Neuronal stem cell (in vitro differentiated cells): ENCODE measurements at regions not wholly inside any gene's neighbourhood (a gene's known extent, or its start where the extent isn't known, plus 50 kb on each side); places are given as distances from the start of the nearest gene placed in this dataset.
A peak's percentile ranks its signal among the peaks of the same experiment; 100 is the strongest.

ENCODE experiments used
- DNase-seq: peaks from one replicate; pipeline ENCODE4 v3.0.0-alpha.2; 2013; ENCODE audit warnings: low spot score
- H2AFZ ChIP-seq: one replicate; pipeline ENCODE4 v1.6.1; 2013; ENCODE audit warnings: mild to moderate bottlenecking, low read length, inconsistent platforms
- H2AK5ac ChIP-seq: 2 replicates; pipeline ENCODE4 v1.6.1; 2013; ENCODE audit warnings: low read depth, mild to moderate bottlenecking, inconsistent platforms, low read length, moderate library complexity, mixed read lengths
- H2BK120ac ChIP-seq: 2 replicates; pipeline ENCODE4 v1.6.1; 2013; ENCODE audit warnings: low read depth, mild to moderate bottlenecking, inconsistent platforms, low read length, moderate library complexity, mixed read lengths
- H2BK12ac ChIP-seq: one replicate; pipeline ENCODE4 v1.6.1; 2013; ENCODE audit warnings: low read length, inconsistent platforms
- H2BK15ac ChIP-seq: 2 replicates; pipeline ENCODE4 v1.6.1; 2013; ENCODE audit warnings: mild to moderate bottlenecking, low read length, inconsistent platforms, mixed read lengths
- H2BK5ac ChIP-seq: one replicate; pipeline ENCODE4 v1.6.1; 2013; ENCODE audit warnings: inconsistent platforms, mild to moderate bottlenecking, low read length, moderate library complexity
- H3K14ac ChIP-seq: one replicate; pipeline ENCODE4 v1.6.1; 2013; ENCODE audit warnings: low read length, inconsistent platforms
- H3K18ac ChIP-seq: 2 replicates; pipeline ENCODE4 v1.6.1; 2013; ENCODE audit warnings: low read length, inconsistent platforms
- H3K23ac ChIP-seq: 2 replicates; pipeline ENCODE4 v1.6.1; 2013; ENCODE audit warnings: low read depth, mild to moderate bottlenecking, mixed read lengths, low read length, inconsistent platforms; ENCODE audit not compliant: poor library complexity
- H3K27ac ChIP-seq: replicated peaks from 3 replicates; pipeline ENCODE4 v1.5.1; 2013; ENCODE audit warnings: low read length, inconsistent platforms
- H3K27me3 ChIP-seq, 3 experiments: 2 replicates each; pipeline ENCODE4 v1.6.1; 2013; ENCODE audit warnings: low read length in 3 of 3, mild to moderate bottlenecking in 2 of 3, inconsistent platforms in 1 of 3, low read depth in 1 of 3, mixed read lengths in 1 of 3, moderate library complexity in 1 of 3; ENCODE audit not compliant: control insufficient read depth in 3 of 3, insufficient read depth in 3 of 3
- H3K36me3 ChIP-seq, 2 donors: replicated peaks in 1 of 2; 2 replicates each; pipeline ENCODE4 v1.6.1; 2013; ENCODE audit warnings: low read length in 2 of 2; ENCODE audit not compliant: control insufficient read depth in 2 of 2, insufficient read depth in 2 of 2
- H3K4ac ChIP-seq: 2 replicates; pipeline ENCODE4 v1.6.1; 2013; ENCODE audit warnings: inconsistent platforms, mild to moderate bottlenecking, low read length, moderate library complexity
- H3K4me1 ChIP-seq, 2 donors: 1 replicate in 1 of 2; 2 replicates in 1 of 2; pipeline ENCODE4 v1.6.1; 2013; ENCODE audit warnings: low read length in 2 of 2, low read depth in 1 of 2; ENCODE audit not compliant: control insufficient read depth in 2 of 2, insufficient read depth in 1 of 2
- H3K4me2 ChIP-seq: one replicate; pipeline ENCODE4 v1.6.1; 2013; ENCODE audit warnings: mild to moderate bottlenecking, low read length, inconsistent platforms; ENCODE audit not compliant: insufficient read depth, poor library complexity, severe bottlenecking
- H3K4me3 ChIP-seq, 2 donors: 2 replicates each; pipeline ENCODE4 v1.5.1; 2013; ENCODE audit warnings: low read length in 2 of 2, mild to moderate bottlenecking in 2 of 2, inconsistent platforms in 1 of 2, moderate library complexity in 1 of 2
- H3K79me1 ChIP-seq: one replicate; pipeline ENCODE4 v1.6.1; 2013; ENCODE audit warnings: low read depth, mild to moderate bottlenecking, inconsistent platforms, low read length, moderate library complexity
- H3K9ac ChIP-seq: one replicate; pipeline ENCODE4 v1.6.1; 2013; ENCODE audit warnings: mild to moderate bottlenecking, low read depth, low read length, inconsistent platforms; ENCODE audit not compliant: poor library complexity
- H3K9me3 ChIP-seq, 2 donors: replicated peaks in 1 of 2; 2 replicates each; pipeline versions ENCODE3 to v1.6.1; 2013; ENCODE audit warnings: low read length in 2 of 2, mild to moderate bottlenecking in 2 of 2, inconsistent platforms in 1 of 2, low read depth in 1 of 2, mixed read lengths in 1 of 2, moderate library complexity in 1 of 2; ENCODE audit not compliant: control insufficient read depth in 2 of 2, insufficient read depth in 1 of 2
- H4K8ac ChIP-seq: one replicate; pipeline ENCODE4 v1.6.1; 2013; ENCODE audit warnings: low read depth, mild to moderate bottlenecking, inconsistent platforms, low read length, moderate library complexity
- H4K91ac ChIP-seq: one replicate; pipeline ENCODE4 v1.6.1; 2013; ENCODE audit warnings: low read length, low read depth, mild to moderate bottlenecking, inconsistent platforms; ENCODE audit not compliant: poor library complexity
- WGBS, 2 donors: extraction: QIAGEN DNeasy Blood & Tissue Kit; methylation state at CpG; one replicate each; pipeline ENCODE4 v1.1.7; 2013; ENCODE audit warnings: missing lambda C conversion rate in 2 of 2, mixed read lengths in 1 of 2; ENCODE audit not compliant: insufficient read length in 2 of 2, insufficient replicate concordance in 1 of 2; ENCODE audit errors: extremely low coverage in 2 of 2; 5-methylcytosine and 5-hydroxymethylcytosine counted together

DNA sequence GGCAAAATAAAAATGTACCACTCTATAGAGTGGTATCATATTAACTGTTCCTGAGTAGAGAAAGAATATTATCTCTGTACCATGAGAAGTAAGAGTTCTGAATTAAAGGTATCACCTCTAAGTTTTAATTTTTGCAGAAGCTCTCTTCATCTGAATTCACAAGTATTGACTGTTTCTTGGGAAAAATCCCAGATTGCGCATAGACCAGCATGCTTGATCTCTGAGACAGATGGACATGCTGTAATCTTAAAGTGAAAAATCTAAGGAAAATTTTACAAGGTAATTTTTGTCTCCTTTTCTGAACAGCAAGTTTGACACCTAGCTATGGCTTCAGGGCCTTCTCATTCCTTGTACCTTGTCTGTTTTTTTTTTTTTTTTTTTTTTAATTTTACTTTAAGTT, 1050.7 kb upstream of the RBFOX1 start:
- H3K9ac ChIP-seq, result no peak overlapping the region

DNA sequence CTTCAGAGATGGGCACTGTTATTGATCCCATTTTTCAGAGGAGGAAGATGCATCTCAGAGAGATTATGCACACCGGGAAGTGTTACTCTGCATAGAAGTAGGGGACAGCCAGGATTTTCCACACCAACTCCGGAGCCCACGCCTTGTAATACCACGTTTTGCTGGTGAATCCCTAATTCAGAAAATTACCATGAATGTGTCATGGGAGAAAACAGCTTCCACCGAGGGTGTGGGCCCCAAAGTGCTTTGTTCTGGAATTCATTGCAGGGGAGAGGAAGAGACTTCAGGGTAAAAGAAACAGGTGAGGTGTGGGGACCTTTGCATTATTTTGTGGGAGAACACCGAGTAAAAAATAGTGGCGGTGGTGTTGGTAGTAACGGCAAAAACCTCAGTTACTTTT, 1051.4 kb upstream of the RBFOX1 start:
- no peak overlapping the region for H4K91ac ChIP-seq
- no peak overlapping the region for H3K4me2 ChIP-seq
- H3K4me3 ChIP-seq, result no peak overlapping the region
- no peak overlapping the region for H2BK15ac ChIP-seq
- H3K18ac ChIP-seq, result no peak overlapping the region
- H2BK120ac ChIP-seq, result no peak overlapping the region
- no peaks in the 10 kb centered on the region for H3K79me1 ChIP-seq
- WGBS, 2 donors, result no CpG with 5 or more reads among the region's 8 CpGs
- no peaks in the 10 kb centered on the region for H3K9me3 ChIP-seq
- H2AK5ac ChIP-seq, result no peak overlapping the region
- H3K23ac ChIP-seq, result no peak overlapping the region
- no peaks in the 10 kb centered on the region for H3K36me3 ChIP-seq
- no peak overlapping the region for H2BK5ac ChIP-seq
- H3K27me3 ChIP-seq, result peaks cover 0 to 3% (median 0%) of the 10 kb centered on the region in 3 experiments
- H3K4ac ChIP-seq, result no peak overlapping the region
- H2BK12ac ChIP-seq, result no peak overlapping the region
- H3K4me1 ChIP-seq, result peaks cover 0 to 7% of the 10 kb centered on the region in 2 donors
- H3K9ac ChIP-seq, result no peak overlapping the region
- H3K14ac ChIP-seq, result no peak overlapping the region
- no peak overlapping the region for H4K8ac ChIP-seq
- no peak overlapping the region for H2AFZ ChIP-seq
- DNase-seq, result no peak
- H3K27ac ChIP-seq, result no peak overlapping the region

More for the DNA sequence above, 1050.7 kb upstream of the RBFOX1 start:
- no peak overlapping the region for H2AK5ac ChIP-seq
- no peak overlapping the region for H2BK15ac ChIP-seq
- H3K79me1 ChIP-seq, result no peaks in the 10 kb centered on the region
- H3K4me1 ChIP-seq, result peaks cover 0 to 7% of the 10 kb centered on the region in 2 donors
- no peak overlapping the region for H4K8ac ChIP-seq
- no peak overlapping the region for H3K4me2 ChIP-seq
- H3K36me3 ChIP-seq, result no peaks in the 10 kb centered on the region
- no peak overlapping the region for H3K4ac ChIP-seq
- H3K14ac ChIP-seq, result no peak overlapping the region
- H3K4me3 ChIP-seq, result no peak overlapping the region
- H3K27ac ChIP-seq, result no peak overlapping the region
- H2AFZ ChIP-seq, result no peak overlapping the region
- no peak overlapping the region for H4K91ac ChIP-seq
- WGBS, 2 donors, result no CpG with 5 or more reads among the region's 1 CpG
- H3K23ac ChIP-seq, result no peak overlapping the region
- H2BK5ac ChIP-seq, result no peak overlapping the region
- no peak overlapping the region for H3K18ac ChIP-seq
- no peak for DNase-seq
- no peak overlapping the region for H2BK12ac ChIP-seq
- no peaks in the 10 kb centered on the region for H3K9me3 ChIP-seq
- peaks cover 0 to 3% (median 0%) of the 10 kb centered on the region in 3 experiments for H3K27me3 ChIP-seq
- no peak overlapping the region for H2BK120ac ChIP-seq

DNA sequence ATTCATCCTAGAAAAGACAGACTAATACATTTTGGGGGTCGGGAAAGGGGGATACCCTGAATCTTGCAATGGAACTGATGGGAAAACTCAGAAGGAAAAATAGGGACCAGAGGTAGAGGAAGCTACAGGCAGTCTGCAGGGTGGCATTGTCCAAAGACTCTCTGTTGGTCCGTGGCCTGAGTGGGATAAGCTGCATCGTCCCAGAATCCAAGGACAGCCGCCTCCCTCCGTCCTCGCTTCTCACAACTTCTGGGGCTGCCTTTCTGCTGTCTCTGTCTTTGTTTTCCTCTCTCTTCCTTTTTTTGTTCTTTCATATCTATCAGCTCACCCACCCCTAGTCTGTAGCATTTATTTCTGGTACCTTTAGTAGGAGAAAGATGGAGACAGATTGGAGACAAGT, 1052.6 kb upstream of the RBFOX1 start:
- Histone ChIP-seq H2BK120ac (no peak overlapping the region), H3K79me1 (no peaks in the 10 kb centered on the region), H3K4me3 (no peak overlapping the region), H2AFZ (no peak overlapping the region), H3K18ac (no peak overlapping the region), H3K4me2 (no peak overlapping the region), H3K9ac (no peak overlapping the region), H4K8ac (no peak overlapping the region), H3K4ac (no peak overlapping the region), H3K9me3 (no peaks in the 10 kb centered on the region), H2BK15ac (no peak overlapping the region), H2BK5ac (no peak overlapping the region), H2BK12ac (no peak overlapping the region), H3K14ac (no peak overlapping the region), H3K36me3 (no peaks in the 10 kb centered on the region), H2AK5ac (no peak overlapping the region), H3K4me1 (peaks cover 0 to 3% of the 10 kb centered on the region in 2 donors), H3K27ac (no peak overlapping the region), H3K23ac (no peak overlapping the region), H3K27me3 (peaks cover 0 to under 1% (median 0%) of the 10 kb centered on the region in 3 experiments), H4K91ac (no peak overlapping the region)
- DNase-seq, result no peak
- WGBS, 2 donors, result no CpG with 5 or more reads among the region's 6 CpGs

DNA sequence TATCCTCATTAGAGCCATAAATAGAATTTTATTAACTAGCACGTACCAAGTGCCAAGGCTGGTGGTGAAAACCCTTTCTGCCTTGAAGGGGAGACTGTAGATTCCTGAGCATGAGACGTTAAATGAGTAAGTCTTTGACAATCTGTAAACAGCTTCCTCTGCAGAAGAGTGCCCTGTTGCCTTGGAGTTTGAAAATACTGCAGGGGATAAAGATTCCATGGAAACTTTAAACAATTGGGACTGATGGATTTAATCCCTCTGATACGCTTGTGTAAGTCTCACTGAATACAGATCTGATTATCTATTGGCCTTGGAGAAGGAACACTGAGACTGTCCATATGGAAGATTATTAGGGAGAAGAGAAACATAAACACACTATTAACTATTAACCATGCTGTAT, 1053.4 kb upstream of the RBFOX1 start:
- H3K14ac ChIP-seq, result no peak overlapping the region
- no peak overlapping the region for H2BK5ac ChIP-seq
- no peak overlapping the region for H3K4me2 ChIP-seq
- no peak overlapping the region for H3K9ac ChIP-seq
- DNase-seq, result peak; percentile 15
- H2BK15ac ChIP-seq, result no peak overlapping the region
- H3K4me1 ChIP-seq, result peaks cover 0 to 3% of the 10 kb centered on the region in 2 donors
- no peak overlapping the region for H4K8ac ChIP-seq
- no peak overlapping the region for H3K27ac ChIP-seq
- no peaks in the 10 kb centered on the region for H3K9me3 ChIP-seq
- no peak overlapping the region for H2BK120ac ChIP-seq
- H2AFZ ChIP-seq, result no peak overlapping the region
- no CpG with 5 or more reads among the region's 3 CpGs for WGBS, 2 donors
- H3K4ac ChIP-seq, result no peak overlapping the region
- no peak overlapping the region for H3K23ac ChIP-seq
- no peaks in the 10 kb centered on the region for H3K27me3 ChIP-seq
- H3K18ac ChIP-seq, result no peak overlapping the region
- no peak overlapping the region for H3K4me3 ChIP-seq
- no peaks in the 10 kb centered on the region for H3K36me3 ChIP-seq
- H2AK5ac ChIP-seq, result no peak overlapping the region
- H3K79me1 ChIP-seq, result no peaks in the 10 kb centered on the region
- H4K91ac ChIP-seq, result no peak overlapping the region
- no peak overlapping the region for H2BK12ac ChIP-seq
